HG03060 (cell line): ENCODE measurements at regions not wholly inside any gene's neighbourhood (a gene's known extent, or its start where the extent isn't known, plus 50 kb on each side); places are given as distances from the start of the nearest gene placed in this dataset.

Experiments
- ATAC-seq: cut with Tn5 transposase; IDR thresholded peaks from one replicate; pipeline ENCODE4 v1.9.1; 2021; ENCODE audit warnings: low read depth, moderate number of reproducible peaks; ENCODE audit not compliant: unreplicated experiment

DNA sequence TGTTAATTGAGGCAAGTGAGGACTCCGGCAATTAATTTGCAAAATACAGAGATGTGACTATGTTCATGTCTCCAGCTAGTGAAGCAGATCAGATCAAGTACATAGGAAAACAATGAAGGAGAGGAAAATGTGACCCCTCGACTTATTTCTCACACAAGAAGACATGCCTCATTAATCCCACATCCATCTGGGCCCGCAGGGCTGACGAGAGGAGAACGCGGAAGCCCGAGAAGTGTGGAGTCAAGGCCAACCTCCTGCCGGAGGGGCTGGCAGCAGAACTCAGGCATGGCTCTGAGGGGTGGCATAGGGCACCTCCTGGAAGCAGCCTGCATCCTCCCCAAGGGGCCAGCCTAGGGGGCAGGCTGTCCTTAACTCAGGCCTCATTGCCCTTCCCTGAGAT is 54.4 kb downstream of the ZNF503 start:
- ATAC-seq = no peak

DNA sequence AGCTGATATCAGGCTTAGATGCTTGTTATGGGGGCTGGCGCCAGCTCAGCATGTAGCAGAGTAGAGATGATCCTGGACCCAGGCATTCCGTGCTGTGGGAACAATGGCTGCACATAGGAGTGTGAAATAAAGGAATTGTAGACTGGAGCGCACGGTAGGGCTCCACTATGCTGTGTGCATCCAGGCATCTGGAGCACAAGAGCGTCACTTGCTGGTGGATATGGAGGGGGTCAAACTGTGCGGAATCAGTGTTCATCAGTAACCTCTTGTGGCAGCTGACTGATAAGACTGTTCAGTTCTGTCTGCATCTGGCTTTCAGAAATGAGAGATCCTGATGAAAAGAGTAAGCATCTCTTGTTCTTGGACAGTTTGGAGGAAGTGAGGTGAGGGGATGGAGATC is 55.8 kb downstream of the ZNF503 start:
- ATAC-seq = no peak

- ATAC-seq = no peak
Observed at GRCh38 chr10:75344170-75344569, 57.4 kb downstream of the ZNF503 start.

DNA sequence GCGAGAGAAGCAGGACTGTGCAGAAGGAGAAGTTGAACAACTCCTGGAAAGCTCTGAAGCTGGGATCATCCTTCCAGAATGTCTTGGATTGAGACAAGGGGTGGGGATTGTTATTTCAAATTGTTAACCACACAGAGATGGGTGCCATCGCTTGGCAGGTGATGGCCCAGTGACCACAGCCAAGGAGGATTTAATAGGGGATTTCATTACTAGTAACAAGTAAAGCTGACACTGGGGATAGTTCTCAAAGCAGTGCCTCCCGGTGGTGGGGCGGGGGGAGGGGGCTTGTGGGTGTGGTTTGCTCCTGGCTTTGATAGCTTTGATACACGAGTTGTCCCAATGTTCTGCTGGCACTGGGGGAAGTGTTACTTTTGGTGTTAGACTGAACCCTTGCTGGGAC is 59.2 kb downstream of the ZNF503 start:
- no peak for ATAC-seq

DNA sequence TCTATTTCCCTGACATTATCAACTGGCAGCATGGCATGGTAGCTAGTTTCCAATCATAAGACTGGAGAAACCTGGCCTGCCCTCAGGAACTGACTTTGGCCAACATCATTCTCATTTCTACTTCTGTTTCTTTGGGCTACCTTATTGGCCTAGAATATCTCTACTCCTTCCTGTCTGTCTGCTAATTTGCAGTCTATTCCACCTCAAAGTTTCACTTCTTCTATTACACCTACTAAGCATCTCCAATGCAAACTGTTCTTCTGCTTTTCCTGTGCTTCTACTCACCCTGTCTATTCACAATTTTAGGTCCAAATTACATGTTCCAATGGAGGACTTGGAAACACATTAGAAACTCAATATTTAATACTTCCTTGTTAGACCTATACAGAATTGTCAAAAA is 65.6 kb downstream of the ZNF503 start:
- peak; percentile 71 for ATAC-seq

GRCh38 chr10:75335191-75335590 is 66.4 kb downstream of the ZNF503 start:
- no peak for ATAC-seq

- ATAC-seq = no peak
Observed at GRCh38 chr10:75334720-75335119, 66.8 kb downstream of the ZNF503 start.

- no peak for ATAC-seq
Observed at GRCh38 chr10:75332081-75332480, 69.5 kb downstream of the ZNF503 start.

- ATAC-seq = no peak
Observed at GRCh38 chr10:75331081-75331480, 70.5 kb downstream of the ZNF503 start.

- no peak for ATAC-seq
Observed at GRCh38 chr10:75329190-75329745, 72.3 kb downstream of the ZNF503 start.

GRCh38 chr10:75326306-75326705 is 75.3 kb downstream of the ZNF503 start:
- ATAC-seq = no peak

- no peak for ATAC-seq
Observed at GRCh38 chr10:75319274-75319673, 82.3 kb downstream of the ZNF503 start.

DNA sequence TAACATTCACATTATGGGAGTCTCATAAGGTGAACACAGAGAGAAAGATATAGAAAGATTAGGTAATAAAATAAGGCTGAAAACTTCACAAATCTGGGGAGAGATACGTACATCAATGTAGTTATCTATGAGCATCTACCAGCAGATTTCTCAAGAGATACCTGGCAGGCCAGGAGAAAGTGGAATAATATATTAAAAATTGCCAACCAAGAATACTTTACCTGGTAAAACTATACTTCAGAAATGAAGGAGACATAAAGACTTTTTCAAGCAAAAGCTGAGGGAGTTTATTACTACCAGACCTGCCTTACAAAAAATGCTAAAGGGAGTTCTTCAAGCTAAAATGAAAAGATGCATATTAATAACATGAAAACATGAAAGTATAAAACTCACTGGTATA is 78.8 kb upstream of the COMTD1 start:
- no peak for ATAC-seq

GRCh38 chr10:75312440-75312839 is 76.7 kb upstream of the COMTD1 start:
- no peak for ATAC-seq

DNA sequence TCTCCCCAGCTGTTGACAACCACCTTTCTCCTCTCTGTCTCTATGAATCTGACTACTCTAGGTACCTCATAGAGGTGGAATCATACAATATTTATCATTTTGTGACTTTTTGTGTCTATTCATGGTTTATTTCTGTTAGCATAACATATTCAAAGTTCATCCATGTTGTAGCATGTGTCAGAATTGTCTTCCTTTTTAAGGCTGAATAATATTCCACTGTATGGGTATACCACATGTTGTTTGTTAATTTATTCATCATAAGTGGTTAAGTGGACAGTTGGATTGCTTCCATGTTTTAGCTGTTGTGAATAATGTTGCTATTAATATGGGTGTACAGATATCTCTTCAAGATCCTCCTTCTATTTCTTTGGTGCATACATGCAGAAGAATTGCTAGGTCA is 69.9 kb upstream of the COMTD1 start:
- ATAC-seq = no peak

DNA sequence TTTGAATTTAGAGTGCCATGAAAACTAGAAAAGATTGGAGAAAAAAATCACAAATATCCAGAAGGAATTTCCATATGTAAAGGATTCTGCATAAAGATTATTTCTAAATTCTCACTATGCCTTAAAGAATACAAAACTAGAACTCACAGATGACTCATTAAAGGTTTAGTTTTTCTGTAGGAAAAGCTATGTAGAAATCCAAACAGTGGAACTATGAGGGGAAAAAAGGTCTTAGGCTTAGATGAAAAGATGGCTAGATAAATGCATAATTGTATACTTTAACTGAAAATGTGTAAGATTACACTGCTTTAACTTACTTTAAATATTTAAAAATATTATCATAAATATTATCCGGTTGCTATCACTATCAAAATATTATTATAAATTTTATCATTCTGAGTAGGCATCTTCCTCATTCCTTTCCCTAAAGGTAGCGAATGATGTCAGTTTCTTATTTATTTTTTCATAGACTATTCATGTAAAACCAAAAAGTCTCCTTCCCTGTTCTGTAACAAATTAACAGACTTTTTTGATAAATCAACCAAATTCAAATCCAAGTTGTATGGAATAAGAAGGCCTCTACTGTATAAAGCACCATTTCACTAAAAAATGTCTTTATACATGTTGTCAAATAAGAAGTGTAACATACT is 69.1 kb upstream of the COMTD1 start:
- no peak for ATAC-seq

- ATAC-seq = no peak
Observed at GRCh38 chr10:75304313-75304712, 68.6 kb upstream of the COMTD1 start.

DNA sequence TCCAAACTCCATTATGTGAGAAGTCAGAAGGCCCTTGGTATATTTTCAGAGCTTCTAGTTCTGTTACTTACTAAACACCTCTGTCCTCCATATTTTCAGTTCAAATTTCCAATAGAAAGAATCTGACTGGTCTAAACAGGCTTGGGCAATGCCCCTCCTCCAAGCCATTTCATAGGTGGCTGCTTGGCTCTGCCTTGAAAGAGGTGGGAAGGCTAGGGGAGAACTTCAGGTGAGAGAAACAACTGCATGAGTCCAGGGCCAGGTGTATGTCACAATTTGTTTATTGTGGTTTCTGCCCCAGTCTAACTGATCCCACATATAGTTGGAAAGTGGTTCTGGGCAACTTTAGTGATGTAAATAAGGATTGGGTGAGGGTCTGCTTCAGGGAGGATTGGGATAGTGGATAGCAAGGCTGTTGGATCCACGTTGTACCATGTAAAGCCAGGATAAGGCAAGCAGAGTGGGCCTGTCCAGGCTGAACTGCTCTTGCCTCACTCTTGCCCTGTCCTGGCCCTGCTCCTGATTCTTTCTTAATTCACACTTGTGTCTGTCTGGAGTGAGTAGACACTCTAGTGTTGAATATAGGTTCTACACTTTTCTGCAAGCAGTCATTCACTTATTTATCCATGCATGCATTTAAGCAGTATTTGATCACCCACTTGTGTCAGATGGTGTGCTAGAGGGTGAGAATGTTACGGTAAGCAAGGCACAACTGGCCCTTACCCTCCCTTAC is 67.5 kb upstream of the COMTD1 start:
- no peak for ATAC-seq

- no peak for ATAC-seq
Observed at GRCh38 chr10:75302029-75302428, 66.3 kb upstream of the COMTD1 start.

DNA sequence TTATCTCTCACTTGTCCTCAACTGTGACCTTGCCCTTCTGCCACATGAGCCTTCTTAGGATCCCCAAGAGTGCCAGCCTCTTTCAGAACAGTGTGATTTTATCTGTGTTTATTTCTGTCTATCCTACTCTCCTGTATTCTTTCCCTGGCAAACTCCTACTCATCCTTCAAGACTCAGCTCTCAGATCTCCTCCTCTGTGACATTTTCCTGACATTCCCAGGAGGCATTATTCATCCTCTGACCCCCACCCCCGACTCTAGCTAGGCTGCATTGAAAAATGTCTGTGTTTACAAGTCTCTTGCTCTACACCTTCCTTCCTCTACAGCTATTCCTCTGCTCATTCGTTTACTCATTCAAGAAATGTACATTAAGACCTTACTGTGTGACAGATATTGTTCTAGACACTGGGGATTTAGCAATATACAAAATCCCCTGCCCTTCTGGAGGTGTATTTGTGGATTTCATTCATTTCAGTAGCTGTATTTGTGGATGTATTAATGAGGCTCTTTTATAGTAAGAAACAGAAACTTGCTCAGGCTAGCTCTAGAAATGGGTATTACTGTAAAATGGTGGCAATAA is 61.4 kb upstream of the COMTD1 start:
- no peak for ATAC-seq

DNA sequence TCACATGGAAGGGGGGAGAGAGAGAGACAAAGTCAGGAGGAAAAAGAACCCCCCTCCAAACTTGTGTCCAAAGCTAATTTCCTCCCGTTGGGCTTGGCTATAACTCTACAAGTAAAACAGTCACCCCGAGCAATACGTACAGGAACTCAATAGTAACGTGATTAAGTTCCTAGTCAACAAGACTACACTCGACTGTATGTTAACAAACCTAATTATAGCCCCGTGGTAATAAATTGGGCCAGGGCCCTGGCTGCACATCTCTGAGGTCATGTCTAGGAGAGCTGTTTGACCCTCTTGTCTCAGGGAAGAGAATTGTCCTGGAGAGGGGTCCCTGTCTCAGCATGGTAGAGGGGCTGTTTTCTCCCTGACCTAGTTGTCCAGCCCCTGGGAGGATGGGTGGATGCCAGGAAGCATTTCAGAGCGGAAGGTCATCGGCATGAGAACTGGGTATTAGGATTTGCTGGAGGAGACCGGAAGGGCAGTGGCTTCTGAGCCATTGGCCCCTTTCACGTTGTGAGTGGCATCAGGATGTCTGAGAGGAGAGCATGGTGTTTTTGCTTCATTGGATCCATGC is 60.2 kb upstream of the COMTD1 start:
- ATAC-seq = no peak
